Calu3 (cell line): ENCODE measurements at regions not wholly inside any gene's neighbourhood (a gene's known extent, or its start where the extent isn't known, plus 50 kb on each side); places are given as distances from the start of the nearest gene placed in this dataset.

Experiments used
- BruUV-seq: library from RNA; stranded (reverse); fragments of 400-500 nt; replicated peaks from 2 replicates; lab custom pipeline; 2021; lab: Mats Ljungman, UMichigan
- CTCF ChIA-PET: fragments of 300-600 bp; sonication (Branson Sonifier 250); formaldehyde crosslinking; loops from one replicate; lab custom pipeline; 2022; ENCODE audit warnings: antibody characterized with exemption; lab: Charles Lee
- DNase-seq: peaks from one replicate; pipeline ENCODE4 v3.0.0; 2022
- H3K27ac Mint-ChIP-seq: one replicate; pipeline ENCODE4 v1.8.0; 2022; ENCODE audit warnings: mixed read lengths; ENCODE audit not compliant: unreplicated experiment
- H3K27me3 Mint-ChIP-seq: one replicate; pipeline ENCODE4 v1.8.0; 2022; ENCODE audit warnings: mixed read lengths; ENCODE audit not compliant: unreplicated experiment
- H3K36me3 Mint-ChIP-seq: one replicate; pipeline ENCODE4 v1.8.0; 2022; ENCODE audit warnings: mild to moderate bottlenecking, moderate library complexity, mixed read lengths; ENCODE audit not compliant: insufficient read depth, unreplicated experiment
- H3K4me1 Mint-ChIP-seq: one replicate; pipeline ENCODE4 v1.8.0; 2022; ENCODE audit warnings: mild to moderate bottlenecking, low read depth, mixed read lengths; ENCODE audit not compliant: unreplicated experiment
- H3K4me3 Mint-ChIP-seq: one replicate; pipeline ENCODE4 v1.8.0; 2022; ENCODE audit warnings: mild to moderate bottlenecking, low read depth, moderate library complexity, mixed read lengths; ENCODE audit not compliant: unreplicated experiment
- H3K9me3 Mint-ChIP-seq: one replicate; pipeline ENCODE4 v1.8.0; 2022; ENCODE audit warnings: low read depth, mixed read lengths; ENCODE audit not compliant: unreplicated experiment
- intact Hi-C: fragments of 100-400 bp; cut with micrococcal nuclease; formaldehyde crosslinking; loops from one replicate; pipeline ENCODE4 v1.10.0; 2022; ENCODE audit not compliant: unreplicated experiment
- TF ChIP-seq, protein P1 (sequence below): fragments of 200-600 bp; IDR thresholded peaks from one replicate; pipeline ENCODE4 v1.8.0; 2022; ENCODE audit warnings: antibody characterized with exemption; ENCODE audit not compliant: unreplicated experiment

DNA sequence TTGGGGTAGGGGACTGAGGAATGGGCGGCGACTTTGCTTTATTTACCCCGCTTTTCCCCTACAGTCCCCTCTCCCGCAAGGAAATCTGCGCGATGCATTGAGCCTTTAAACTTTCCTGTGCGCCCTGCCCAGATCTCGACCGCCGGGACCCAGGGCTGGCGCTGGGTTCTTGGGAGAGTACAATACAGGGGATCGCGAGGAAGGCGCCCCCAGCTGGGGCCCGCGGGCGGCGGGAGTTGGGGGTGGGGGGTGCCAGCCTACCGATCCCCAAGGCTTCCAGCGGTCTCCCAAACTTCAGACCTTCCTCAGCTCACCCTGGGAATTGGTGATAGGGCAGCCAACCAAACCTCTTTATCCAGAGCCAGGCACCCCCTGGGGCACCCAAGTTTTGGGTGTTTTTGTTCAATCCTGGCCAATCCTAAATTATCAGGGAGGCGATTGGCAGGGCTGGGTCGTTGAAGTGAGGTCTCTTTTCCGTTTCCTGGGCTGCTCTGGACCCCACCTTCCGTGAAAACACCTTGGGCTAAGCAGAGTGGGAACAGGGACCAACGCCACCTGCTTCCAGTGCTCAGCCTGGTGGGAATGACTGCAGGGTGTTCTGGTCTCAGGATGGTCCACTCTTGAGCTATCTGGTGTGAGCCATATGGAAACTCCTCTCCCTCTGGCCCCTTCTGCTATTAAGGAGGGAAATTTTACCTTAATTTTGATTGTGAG is 51.4 kb upstream of the DAB2IP start:
- Mint-ChIP-seq H3K9me3 (no peaks in the 10 kb centered on the region), H3K27ac (no peak overlapping the region), H3K36me3 (peaks cover 17% of the 10 kb centered on the region), H3K4me1 (peaks cover 19% of the 10 kb centered on the region), H3K4me3 (peak overlapping the region; percentile 72), H3K27me3 (no peaks in the 10 kb centered on the region)
- no peak for DNase-seq
- intact Hi-C loops: no loop called here
- no TSS peak for BruUV-seq
- TF ChIP-seq, protein P1, sequence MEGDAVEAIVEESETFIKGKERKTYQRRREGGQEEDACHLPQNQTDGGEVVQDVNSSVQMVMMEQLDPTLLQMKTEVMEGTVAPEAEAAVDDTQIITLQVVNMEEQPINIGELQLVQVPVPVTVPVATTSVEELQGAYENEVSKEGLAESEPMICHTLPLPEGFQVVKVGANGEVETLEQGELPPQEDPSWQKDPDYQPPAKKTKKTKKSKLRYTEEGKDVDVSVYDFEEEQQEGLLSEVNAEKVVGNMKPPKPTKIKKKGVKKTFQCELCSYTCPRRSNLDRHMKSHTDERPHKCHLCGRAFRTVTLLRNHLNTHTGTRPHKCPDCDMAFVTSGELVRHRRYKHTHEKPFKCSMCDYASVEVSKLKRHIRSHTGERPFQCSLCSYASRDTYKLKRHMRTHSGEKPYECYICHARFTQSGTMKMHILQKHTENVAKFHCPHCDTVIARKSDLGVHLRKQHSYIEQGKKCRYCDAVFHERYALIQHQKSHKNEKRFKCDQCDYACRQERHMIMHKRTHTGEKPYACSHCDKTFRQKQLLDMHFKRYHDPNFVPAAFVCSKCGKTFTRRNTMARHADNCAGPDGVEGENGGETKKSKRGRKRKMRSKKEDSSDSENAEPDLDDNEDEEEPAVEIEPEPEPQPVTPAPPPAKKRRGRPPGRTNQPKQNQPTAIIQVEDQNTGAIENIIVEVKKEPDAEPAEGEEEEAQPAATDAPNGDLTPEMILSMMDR: no peak
- CTCF ChIA-PET: interaction anchor here (1.0 to 2.1 kb wide), 3 partner anchors 22 to 120 kb away, joined by 3 to 8 read pairs (median 5); no protein-coding TSS in a partner anchor

DNA sequence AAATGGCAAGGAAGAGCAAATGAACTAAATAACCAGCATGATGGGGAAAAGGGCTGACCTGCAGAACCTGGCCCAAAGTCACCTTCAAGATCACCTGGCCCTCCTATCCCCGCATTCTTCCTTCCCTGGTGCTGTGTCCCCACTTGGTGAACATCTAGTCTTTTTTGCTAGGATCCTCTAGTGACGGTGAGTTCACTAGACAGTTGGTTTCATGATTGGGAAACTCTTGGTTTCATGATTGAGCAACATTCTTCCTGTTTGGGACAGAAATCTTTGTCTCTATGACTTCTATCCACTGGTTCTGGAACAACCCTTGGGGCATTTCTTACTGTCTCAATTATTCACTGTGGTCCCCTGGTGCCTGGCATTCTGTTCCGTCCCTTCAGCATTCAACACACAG is 50.2 kb upstream of the DAB2IP start:
- H3K27me3 Mint-ChIP-seq: no peaks in the 10 kb centered on the region
- CTCF ChIA-PET: interaction anchor here (0.6 to 2.1 kb wide), 2 partner anchors 51 to 55 kb away, joined by 3 to 8 read pairs; no protein-coding TSS in a partner anchor
- peak overlapping the region; percentile 72 for H3K4me3 Mint-ChIP-seq
- peaks cover 17% of the 10 kb centered on the region for H3K36me3 Mint-ChIP-seq
- no peaks in the 10 kb centered on the region for H3K9me3 Mint-ChIP-seq
- H3K27ac Mint-ChIP-seq: no peak overlapping the region
- peaks cover 19% of the 10 kb centered on the region for H3K4me1 Mint-ChIP-seq
- intact Hi-C loops: no loop called here
- no TSS peak for BruUV-seq
- TF ChIP-seq, protein P1: no peak
- DNase-seq: no peak
